SU-DHL-6 (cell line): ENCODE measurements at regions not wholly inside any gene's neighbourhood (a gene's known extent, or its start where the extent isn't known, plus 50 kb on each side); places are given as distances from the start of the nearest gene placed in this dataset.
"Not testable (repeated sequence)": the region's sequence is repeated elsewhere in the genome, so short reads cannot be mapped to it uniquely, and the experiment has no call there.

ENCODE experiments used
- H2AFZ ChIP-seq: fragments of 200-600 bp; sonication (generic); 2 replicates; pipeline ENCODE4 v1.6.1; 2014; ENCODE audit warnings: low read depth, mild to moderate bottlenecking, moderate library complexity, mixed read lengths, antibody characterized with exemption, low read length; ENCODE audit not compliant: severe bottlenecking
- H3F3A ChIP-seq: fragments of 200-600 bp; shearing (Covaris generic); 2 replicates; pipeline ENCODE4 v1.6.0; 2016; ENCODE audit warnings: antibody characterized with exemption, mild to moderate bottlenecking; ENCODE audit not compliant: insufficient read depth
- H3K27ac ChIP-seq: fragments of 200-600 bp; sonication (generic); 2 replicates; pipeline ENCODE4 v1.5.1; 2016; ENCODE audit warnings: low read depth, mild to moderate bottlenecking, low read length, moderate library complexity, mixed read lengths
- H3K27me3 ChIP-seq: fragments of 200-600 bp; sonication (generic), shearing (Covaris generic); 2 replicates; pipeline ENCODE4 v1.6.0; 2014; ENCODE audit warnings: mild to moderate bottlenecking, low read length
- H3K36me3 ChIP-seq: fragments of 200-600 bp; sonication (generic); 2 replicates; pipeline ENCODE4 v1.6.1; 2014; ENCODE audit warnings: mild to moderate bottlenecking, low read length, mixed read lengths
- H3K4me2 ChIP-seq: fragments of 300-600, 200-600 bp; shearing (Covaris generic), sonication (generic); 2 replicates; pipeline ENCODE4 v1.6.0; 2014; ENCODE audit warnings: low read length, low read depth, mild to moderate bottlenecking; ENCODE audit not compliant: poor library complexity, severe bottlenecking
- H3K4me3 ChIP-seq: fragments of 200-600 bp; sonication (generic); 2 replicates; pipeline ENCODE4 v1.5.1; 2014; ENCODE audit warnings: antibody characterized with exemption, low read length, mild to moderate bottlenecking, mixed read lengths; ENCODE audit not compliant: insufficient read depth, poor library complexity, severe bottlenecking
- H3K79me2 ChIP-seq: fragments of 200-600 bp; sonication (generic); 2 replicates; pipeline ENCODE4 v1.6.1; 2014; ENCODE audit warnings: mild to moderate bottlenecking, low read length, moderate library complexity; ENCODE audit not compliant: insufficient read depth
- H3K9ac ChIP-seq: fragments of 200-600 bp; sonication (generic); 2 replicates; pipeline ENCODE4 v1.7.0; 2014; ENCODE audit warnings: mild to moderate bottlenecking, low read length
- H3K9me2 ChIP-seq: fragments of 200-600 bp; sonication (generic); replicated peaks from 2 replicates; pipeline ENCODE4 v1.6.1; 2014; ENCODE audit warnings: low read length; ENCODE audit not compliant: insufficient read depth
- H3K9me3 ChIP-seq: fragments of 200-600 bp; sonication (generic); 2 replicates; pipeline ENCODE4 v1.6.1; 2014; ENCODE audit warnings: low read length, mixed read lengths; ENCODE audit not compliant: insufficient read depth
- H4K20me1 ChIP-seq: fragments of 200-600 bp; sonication (generic); 2 replicates; pipeline ENCODE4 v1.6.1; 2014; ENCODE audit warnings: low read depth, mild to moderate bottlenecking, antibody characterized with exemption, low read length, moderate library complexity, mixed read lengths
- CTCF ChIP-seq: fragments of 200-600 bp; sonication (generic); IDR thresholded peaks from one replicate; pipeline ENCODE4 v1.5.1; 2017; ENCODE audit warnings: antibody characterized with exemption, mild to moderate bottlenecking, low read length, moderate library complexity; ENCODE audit not compliant: insufficient read depth, poor library complexity, severe bottlenecking
- EZH2phosphoT487 ChIP-seq: fragments of 200-600 bp; sonication (generic), shearing (Covaris generic); conservative IDR thresholded peaks from 2 replicates; pipeline ENCODE4 v1.6.1; 2018; ENCODE audit warnings: mild to moderate bottlenecking, antibody characterized with exemption, low read length, moderate library complexity, mixed read lengths

- no peaks in the 10 kb centered on the region for H3K79me2 ChIP-seq
- H3K4me3 ChIP-seq = no peak overlapping the region
- no peaks in the 10 kb centered on the region for H3K9me3 ChIP-seq
- H3F3A ChIP-seq = no peaks in the 10 kb centered on the region
- no peaks in the 10 kb centered on the region for H4K20me1 ChIP-seq
- no peak for TF ChIP-seq CTCF
- H3K9me2 ChIP-seq = no peaks in the 10 kb centered on the region
- no peak overlapping the region for H2AFZ ChIP-seq
- H3K36me3 ChIP-seq = no peaks in the 10 kb centered on the region
- no peak overlapping the region for H3K9ac ChIP-seq
- no peak overlapping the region for H3K27ac ChIP-seq
- no peak overlapping the region for H3K4me2 ChIP-seq
- H3K27me3 ChIP-seq = no peaks in the 10 kb centered on the region
Observed at GRCh38 chrX:110519906-110520452, 161.3 kb downstream of the RTL9 start.

- H3K27me3 ChIP-seq, H3F3A ChIP-seq, H3K4me2 ChIP-seq, H3K9me3 ChIP-seq, H2AFZ ChIP-seq, H3K36me3 ChIP-seq, H3K4me3 ChIP-seq, H3K9me2 ChIP-seq, H3K79me2 ChIP-seq, H3K9ac ChIP-seq, H3K27ac ChIP-seq, H4K20me1 ChIP-seq: not testable (repeated sequence)
Observed at GRCh38 chrX:110520652-110521051, 162.0 kb downstream of the RTL9 start.

- H3K79me2 ChIP-seq = no peaks in the 10 kb centered on the region
- no peaks in the 10 kb centered on the region for H3K9me3 ChIP-seq
- TF ChIP-seq CTCF (no peak), EZH2phosphoT487 (no peak)
- H3K9me2 ChIP-seq = no peaks in the 10 kb centered on the region
- no peaks in the 10 kb centered on the region for H3K36me3 ChIP-seq
- no peaks in the 10 kb centered on the region for H4K20me1 ChIP-seq
- H3K4me2 ChIP-seq = no peak overlapping the region
- H3K9ac ChIP-seq = no peak overlapping the region
- no peak overlapping the region for H2AFZ ChIP-seq
- H3F3A ChIP-seq = no peaks in the 10 kb centered on the region
- no peak overlapping the region for H3K4me3 ChIP-seq
- H3K27ac ChIP-seq = no peak overlapping the region
- H3K27me3 ChIP-seq = no peaks in the 10 kb centered on the region
Observed at GRCh38 chrX:110531873-110532580, 173.4 kb downstream of the RTL9 start.

- no peaks in the 10 kb centered on the region for H3K79me2 ChIP-seq
- H3K9me2 ChIP-seq = no peaks in the 10 kb centered on the region
- no peaks in the 10 kb centered on the region for H3K27me3 ChIP-seq
- no peak overlapping the region for H3K4me2 ChIP-seq
- no peaks in the 10 kb centered on the region for H3K36me3 ChIP-seq
- no peak overlapping the region for H3K27ac ChIP-seq
- no peak overlapping the region for H2AFZ ChIP-seq
- H3F3A ChIP-seq = no peaks in the 10 kb centered on the region
- no peak for TF ChIP-seq EZH2phosphoT487
- no peak overlapping the region for H3K9ac ChIP-seq
- no peak overlapping the region for H3K4me3 ChIP-seq
- no peaks in the 10 kb centered on the region for H4K20me1 ChIP-seq
- H3K9me3 ChIP-seq = no peaks in the 10 kb centered on the region
Observed at GRCh38 chrX:110532581-110532931, 173.9 kb downstream of the RTL9 start.
